Esophagus muscularis mucosa (tissue), 3 donors: ENCODE measurements at regions not wholly inside any gene's neighbourhood (a gene's known extent, or its start where the extent isn't known, plus 50 kb on each side); places are given as distances from the start of the nearest gene placed in this dataset.

ENCODE experiments used
- POLR2A ChIP-seq: fragments of 450-650 bp; IDR thresholded peaks from one replicate; pipeline ENCODE4 v1.6.1; 2017; ENCODE audit warnings: antibody characterized with exemption, moderate library complexity, mild to moderate bottlenecking, low read depth
- POLR2AphosphoS5 ChIP-seq, 2 donors: sonication (generic); formaldehyde crosslinking; IDR thresholded peaks; one replicate each; pipeline ENCODE4 v1.6.1; 2017; ENCODE audit warnings: antibody characterized with exemption in 2 of 2
- TF ChIP-seq, protein P1 (sequence below), 3 experiments: fragments of 200-600 bp in 2 of 3; fragments of 450-650 bp in 1 of 3; sonication (generic) in 2 of 3; IDR thresholded peaks; one replicate each; pipeline ENCODE4 v1.5.1; 2017 to 2019; ENCODE audit warnings: antibody characterized with exemption in 3 of 3, mild to moderate bottlenecking in 2 of 3, moderate library complexity in 1 of 3

DNA sequence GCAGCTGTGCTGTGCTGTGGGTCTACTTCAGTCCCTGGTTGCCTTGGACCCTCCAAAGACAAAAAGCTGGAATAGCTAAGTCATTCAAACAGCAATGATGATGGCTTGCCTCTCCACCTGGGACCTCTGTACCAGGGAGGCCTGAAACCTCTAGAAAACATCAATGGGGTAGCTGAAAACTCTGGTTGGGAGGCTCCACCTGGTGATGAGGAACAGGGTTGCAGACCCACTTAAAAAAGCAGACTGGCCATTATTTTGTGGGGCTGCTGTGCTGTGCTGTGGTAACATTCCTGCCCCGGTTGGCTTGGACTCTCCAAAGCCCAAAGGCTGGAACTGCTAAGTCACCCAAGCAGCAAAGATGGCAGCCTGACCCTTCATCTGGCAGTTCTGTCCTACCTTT lies 839.3 kb upstream of the ARRDC3 start:
- TF ChIP-seq, protein P1, sequence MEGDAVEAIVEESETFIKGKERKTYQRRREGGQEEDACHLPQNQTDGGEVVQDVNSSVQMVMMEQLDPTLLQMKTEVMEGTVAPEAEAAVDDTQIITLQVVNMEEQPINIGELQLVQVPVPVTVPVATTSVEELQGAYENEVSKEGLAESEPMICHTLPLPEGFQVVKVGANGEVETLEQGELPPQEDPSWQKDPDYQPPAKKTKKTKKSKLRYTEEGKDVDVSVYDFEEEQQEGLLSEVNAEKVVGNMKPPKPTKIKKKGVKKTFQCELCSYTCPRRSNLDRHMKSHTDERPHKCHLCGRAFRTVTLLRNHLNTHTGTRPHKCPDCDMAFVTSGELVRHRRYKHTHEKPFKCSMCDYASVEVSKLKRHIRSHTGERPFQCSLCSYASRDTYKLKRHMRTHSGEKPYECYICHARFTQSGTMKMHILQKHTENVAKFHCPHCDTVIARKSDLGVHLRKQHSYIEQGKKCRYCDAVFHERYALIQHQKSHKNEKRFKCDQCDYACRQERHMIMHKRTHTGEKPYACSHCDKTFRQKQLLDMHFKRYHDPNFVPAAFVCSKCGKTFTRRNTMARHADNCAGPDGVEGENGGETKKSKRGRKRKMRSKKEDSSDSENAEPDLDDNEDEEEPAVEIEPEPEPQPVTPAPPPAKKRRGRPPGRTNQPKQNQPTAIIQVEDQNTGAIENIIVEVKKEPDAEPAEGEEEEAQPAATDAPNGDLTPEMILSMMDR (IDR thresholded peaks at IDR 0.05): no peak
- TF ChIP-seq POLR2AphosphoS5 (IDR thresholded peaks at IDR 0.05) (no peak), POLR2A (no peak)
